ENCODE measurements at regions not wholly inside any gene's neighbourhood (a gene's known extent, or its start where the extent isn't known, plus 50 kb on each side); places are given as distances from the start of the nearest gene placed in this dataset.

- no peak for TF ChIP-seq CTCF (conservative IDR thresholded peaks at IDR 0.05; ENCODE audit: low read depth, low read length)
- no peak for TF ChIP-seq EZH2 (IDR thresholded peaks at IDR 0.05; ENCODE audit: low read length, unreplicated experiment)
Observed at GRCh38 chr6:148175550-148176188, 167.0 kb upstream of the SASH1 start.

Measured in PC-3 (cell line).